ENCODE measurements at regions not wholly inside any gene's neighbourhood (a gene's known extent, or its start where the extent isn't known, plus 50 kb on each side); places are given as distances from the start of the nearest gene placed in this dataset.

DNA sequence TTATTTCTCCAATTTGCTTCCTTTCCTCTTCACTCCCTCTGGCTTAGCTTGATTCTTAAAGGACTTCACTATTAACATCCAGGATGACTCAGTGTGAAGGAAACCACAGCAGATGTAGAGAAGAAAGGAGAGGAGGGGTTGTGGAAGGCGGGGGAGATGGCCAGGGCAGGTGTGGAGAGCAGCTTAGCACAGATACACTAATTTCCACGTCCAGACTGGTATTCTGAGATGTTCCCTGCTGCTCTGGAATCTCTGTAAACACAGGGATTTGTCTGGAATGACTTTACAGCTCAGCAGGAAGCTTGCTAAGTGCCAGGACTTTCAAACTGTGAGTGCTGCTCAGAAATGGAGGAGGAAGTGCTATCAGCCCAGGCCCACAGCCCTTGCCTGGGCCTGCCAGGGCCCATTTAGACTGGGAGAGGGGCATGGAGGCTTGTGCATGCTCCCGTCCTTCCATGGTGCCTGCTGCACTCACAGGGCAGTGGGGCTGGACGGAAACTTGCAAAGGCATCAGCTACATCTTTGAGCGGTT is 202.5 kb upstream of the DDHD1 start:
- TF ChIP-seq, protein P1, sequence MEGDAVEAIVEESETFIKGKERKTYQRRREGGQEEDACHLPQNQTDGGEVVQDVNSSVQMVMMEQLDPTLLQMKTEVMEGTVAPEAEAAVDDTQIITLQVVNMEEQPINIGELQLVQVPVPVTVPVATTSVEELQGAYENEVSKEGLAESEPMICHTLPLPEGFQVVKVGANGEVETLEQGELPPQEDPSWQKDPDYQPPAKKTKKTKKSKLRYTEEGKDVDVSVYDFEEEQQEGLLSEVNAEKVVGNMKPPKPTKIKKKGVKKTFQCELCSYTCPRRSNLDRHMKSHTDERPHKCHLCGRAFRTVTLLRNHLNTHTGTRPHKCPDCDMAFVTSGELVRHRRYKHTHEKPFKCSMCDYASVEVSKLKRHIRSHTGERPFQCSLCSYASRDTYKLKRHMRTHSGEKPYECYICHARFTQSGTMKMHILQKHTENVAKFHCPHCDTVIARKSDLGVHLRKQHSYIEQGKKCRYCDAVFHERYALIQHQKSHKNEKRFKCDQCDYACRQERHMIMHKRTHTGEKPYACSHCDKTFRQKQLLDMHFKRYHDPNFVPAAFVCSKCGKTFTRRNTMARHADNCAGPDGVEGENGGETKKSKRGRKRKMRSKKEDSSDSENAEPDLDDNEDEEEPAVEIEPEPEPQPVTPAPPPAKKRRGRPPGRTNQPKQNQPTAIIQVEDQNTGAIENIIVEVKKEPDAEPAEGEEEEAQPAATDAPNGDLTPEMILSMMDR (IDR thresholded peaks at IDR 0.05): no peak

DNA sequence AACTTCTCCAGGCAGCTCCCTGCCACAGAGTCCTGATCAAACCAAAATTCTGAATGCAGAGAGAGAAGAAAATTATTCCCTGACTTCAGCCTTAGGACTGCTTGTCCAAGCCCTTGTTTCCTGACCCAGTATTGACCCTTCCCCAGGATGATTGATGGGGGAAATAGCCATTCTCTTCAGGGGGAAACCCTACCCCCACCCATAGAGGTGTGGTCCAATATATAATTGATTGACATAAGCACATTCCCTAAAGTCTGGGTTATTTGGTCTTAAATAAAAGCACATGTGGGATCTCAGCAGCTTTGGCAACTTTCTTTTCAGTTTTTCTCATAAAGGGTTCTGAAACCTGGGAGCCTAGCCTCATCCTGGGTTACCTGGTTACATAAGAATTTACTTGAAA is 201.2 kb upstream of the DDHD1 start:
- TF ChIP-seq, protein P1 (IDR thresholded peaks at IDR 0.05): no peak

DNA sequence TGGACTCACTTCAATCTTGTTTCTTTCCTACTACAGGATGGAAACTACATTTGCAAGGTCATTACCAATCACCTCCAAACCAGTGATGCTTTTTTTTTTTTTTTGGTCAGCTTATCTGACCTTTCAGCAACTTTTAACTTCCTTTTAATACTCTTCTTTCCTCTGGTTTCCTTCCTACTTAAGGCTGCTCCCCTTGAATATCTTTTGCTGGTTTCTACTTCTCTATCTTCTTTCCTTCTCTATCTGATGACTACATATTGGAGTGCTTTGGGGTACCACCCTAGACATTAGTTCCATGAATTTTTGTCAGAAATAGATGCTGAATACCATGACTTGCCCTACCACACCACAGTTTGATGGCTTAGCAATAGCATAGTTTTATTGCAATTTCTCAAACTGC is 197.7 kb upstream of the DDHD1 start:
- TF ChIP-seq, protein P1 (IDR thresholded peaks at IDR 0.05): no peak

DNA sequence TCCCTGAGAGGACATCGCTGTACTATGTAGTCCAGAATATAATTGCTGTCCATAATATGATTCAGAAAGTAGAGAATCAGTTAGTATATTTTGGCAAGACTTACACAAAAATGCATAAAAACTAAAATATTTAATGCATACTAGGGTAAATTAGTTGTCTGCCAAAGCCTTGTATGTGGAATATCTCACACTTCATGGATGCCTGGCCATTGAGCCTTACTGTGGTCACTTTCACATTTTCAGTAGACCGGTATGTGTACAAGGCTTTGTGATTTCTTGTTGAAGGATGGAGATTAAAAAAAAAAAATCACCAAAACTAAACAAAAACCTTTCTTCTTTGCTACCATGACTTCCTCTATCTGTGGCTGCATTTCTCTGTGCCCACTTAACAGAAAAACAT is 197.3 kb upstream of the DDHD1 start:
- TF ChIP-seq, protein P1 (IDR thresholded peaks at IDR 0.05): no peak

DNA sequence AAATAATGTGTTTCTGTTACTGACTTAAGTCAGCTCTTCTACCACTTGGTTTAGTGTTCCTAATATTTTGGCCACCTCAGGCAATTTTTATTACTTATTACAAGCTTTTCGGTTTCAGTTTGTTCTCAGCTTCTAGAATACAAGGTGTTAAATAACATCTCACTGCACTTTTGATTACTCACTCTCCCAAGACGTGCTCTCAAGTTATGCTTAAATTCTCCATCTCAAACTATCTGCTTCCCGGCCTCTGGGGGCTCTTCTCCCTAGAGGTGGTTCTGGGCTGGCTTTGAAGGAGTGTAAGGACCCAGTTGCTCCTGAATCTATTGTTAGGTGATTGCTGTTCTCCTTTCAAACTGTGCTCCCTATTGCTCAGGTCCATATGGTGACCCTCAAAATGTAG is 193.9 kb upstream of the DDHD1 start:
- TF ChIP-seq, protein P1 (IDR thresholded peaks at IDR 0.05): no peak

DNA sequence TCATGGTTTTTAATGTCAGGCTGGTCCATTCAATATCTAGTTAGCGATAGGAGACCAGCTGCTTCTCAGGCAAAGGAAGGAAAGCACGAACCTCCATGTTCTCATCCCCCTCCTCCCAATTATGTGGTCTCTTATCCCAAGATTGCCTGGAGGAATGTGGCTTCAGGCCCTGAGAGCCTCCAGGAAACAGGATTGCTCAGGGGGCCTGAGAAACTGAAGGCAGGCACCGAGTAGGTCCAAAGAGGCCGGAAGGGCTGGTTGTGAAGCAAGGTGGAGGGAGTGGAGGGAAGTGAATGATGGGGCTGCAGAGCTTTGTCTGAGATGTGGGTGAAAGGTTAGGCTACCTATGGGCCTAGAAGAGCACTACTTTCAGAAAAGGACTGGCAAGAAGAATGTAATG is 188.2 kb upstream of the DDHD1 start:
- TF ChIP-seq, protein P1 (IDR thresholded peaks at IDR 0.05): no peak

DNA sequence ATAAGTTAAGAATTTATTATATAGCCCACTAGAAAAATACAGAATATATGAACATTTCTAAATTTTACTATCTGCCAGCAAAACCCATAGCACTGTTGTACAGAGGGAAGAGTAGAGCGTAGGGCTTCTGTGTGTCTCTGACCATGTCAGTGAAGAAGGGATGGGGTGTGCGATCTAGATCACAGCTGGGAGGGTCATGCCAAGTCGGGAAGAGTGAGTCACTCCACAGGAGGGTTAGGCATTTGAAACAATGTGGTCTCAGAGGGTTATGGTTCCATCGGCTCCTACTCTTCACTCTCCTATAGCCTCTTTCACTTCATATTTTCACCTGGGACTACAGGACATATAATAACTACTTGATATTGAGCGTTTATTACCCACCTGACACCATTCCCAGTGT is 185.1 kb upstream of the DDHD1 start:
- TF ChIP-seq, protein P1 (IDR thresholded peaks at IDR 0.05): no peak

DNA sequence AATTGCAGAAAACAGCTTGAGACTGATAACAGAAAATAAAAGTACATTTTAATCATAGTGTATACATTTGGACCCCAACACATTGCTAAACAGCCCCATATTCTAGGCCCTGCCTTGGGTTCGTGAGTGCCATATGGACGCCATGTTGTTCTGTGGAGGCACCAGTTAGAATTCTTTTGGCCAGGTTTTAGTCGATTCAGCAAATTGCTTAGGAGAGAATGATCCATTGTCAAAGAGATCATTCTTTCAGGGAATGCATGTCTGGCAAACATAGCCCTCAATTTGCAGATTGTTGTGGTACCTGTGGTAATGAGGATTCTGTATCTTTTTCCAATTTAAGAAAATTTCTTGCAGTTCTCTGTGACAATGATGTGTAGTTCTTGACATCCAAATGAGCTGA is 183.6 kb upstream of the DDHD1 start:
- TF ChIP-seq, protein P1 (IDR thresholded peaks at IDR 0.05): no peak

All from LNCAP (cell line).